ENCODE measurements at regions not wholly inside any gene's neighbourhood (a gene's known extent, or its start where the extent isn't known, plus 50 kb on each side); places are given as distances from the start of the nearest gene placed in this dataset.

- peak; percentile 79 to 84 for DNase-seq
Measured at GRCh38 chr6:157756708-157757429, 66.2 kb upstream of the SNX9 start.

DNA sequence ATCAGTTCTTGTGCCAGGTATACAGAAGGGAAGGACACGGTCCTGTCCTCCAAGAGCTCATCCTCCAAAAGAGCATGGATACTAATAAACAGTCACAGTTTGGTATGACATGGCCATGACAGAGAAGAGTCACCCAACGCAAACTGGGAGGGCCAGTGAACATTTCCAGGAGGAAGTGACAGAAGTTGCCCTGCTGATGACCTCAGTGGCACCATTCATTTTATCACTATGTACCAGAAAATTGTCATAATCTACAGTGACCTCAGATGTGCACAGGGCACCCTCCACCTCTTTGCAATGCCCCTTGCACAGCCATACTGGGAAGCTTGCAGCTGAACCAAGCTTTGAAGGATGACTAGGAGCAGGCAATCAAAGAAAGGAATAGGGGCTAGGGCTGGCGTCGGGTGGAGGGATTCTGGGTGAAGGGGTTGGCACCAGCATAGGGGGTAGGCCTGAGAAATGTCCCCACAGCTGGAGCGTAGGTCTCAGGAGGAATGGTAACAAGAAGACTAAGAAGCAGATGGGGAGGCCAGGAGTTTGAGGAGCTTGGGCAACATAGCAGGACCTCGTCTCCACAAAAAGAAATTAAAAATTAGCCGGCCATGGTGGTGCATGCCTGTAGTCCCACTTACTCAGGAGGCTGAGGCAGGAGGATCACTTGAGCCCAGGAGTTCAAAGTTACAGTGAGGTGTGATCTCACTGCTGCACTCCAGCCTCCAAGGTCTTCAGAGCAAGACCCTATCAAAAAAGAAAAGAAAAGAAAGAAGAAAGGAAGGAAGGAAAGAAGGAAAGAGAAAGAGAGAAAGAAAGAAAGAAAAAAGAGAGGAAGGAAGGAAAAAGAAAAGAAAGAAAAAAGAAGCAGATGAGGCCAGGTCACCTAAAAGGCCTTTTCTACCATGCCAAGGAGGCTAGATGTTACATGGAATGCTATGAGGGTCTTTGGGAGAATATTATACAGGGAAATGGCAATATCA, 65.3 kb upstream of the SNX9 start:
- DNase-seq, result no peak

DNA sequence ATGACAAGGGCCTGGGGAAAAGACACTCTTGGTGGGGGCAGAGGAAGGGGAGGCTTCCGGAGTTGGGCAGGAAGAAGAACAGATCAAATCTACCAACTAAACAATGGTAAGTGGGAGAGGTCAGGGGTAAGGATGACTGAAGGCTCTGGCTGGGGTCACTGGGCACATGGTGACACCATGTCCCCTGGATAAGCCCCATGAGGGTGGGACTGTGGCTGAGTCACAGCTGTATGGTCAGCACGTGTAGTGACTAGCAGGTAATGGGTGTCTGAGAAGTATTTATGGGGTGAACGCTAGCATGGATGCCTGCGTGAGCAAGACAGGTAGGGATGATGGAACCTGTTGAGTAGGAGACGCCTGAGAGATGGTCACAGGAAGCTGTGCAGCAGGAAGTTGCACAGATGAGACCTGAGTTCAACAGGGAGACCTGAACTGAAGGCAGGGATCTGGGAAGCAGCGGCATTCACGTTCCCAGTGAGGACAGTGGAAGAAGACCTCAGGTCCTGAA, 64.5 kb upstream of the SNX9 start:
- DNase-seq, result no peak

DNA sequence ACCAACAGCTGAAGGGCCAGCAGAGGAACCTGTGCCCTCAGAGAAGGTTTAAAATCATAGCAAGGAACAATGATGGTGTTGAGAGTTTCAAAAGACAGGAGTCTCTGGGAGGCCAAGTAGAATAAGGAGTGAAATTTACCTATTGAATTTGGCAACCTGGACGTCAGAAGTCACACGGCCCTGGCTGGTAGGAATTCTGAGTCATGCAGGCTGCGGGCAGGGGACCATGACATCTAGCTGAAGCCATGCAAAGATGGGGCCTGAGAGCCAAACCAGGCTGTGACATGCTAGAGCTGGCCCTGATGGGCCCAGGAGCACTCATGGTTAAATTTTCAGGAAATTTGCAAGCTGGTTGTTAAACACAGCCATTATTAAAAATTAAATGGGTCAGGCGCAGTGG, 64.0 kb upstream of the SNX9 start:
- no peak for DNase-seq

- no peak for DNase-seq
Measured at GRCh38 chr6:157760137-157760536, 62.9 kb upstream of the SNX9 start.

DNA sequence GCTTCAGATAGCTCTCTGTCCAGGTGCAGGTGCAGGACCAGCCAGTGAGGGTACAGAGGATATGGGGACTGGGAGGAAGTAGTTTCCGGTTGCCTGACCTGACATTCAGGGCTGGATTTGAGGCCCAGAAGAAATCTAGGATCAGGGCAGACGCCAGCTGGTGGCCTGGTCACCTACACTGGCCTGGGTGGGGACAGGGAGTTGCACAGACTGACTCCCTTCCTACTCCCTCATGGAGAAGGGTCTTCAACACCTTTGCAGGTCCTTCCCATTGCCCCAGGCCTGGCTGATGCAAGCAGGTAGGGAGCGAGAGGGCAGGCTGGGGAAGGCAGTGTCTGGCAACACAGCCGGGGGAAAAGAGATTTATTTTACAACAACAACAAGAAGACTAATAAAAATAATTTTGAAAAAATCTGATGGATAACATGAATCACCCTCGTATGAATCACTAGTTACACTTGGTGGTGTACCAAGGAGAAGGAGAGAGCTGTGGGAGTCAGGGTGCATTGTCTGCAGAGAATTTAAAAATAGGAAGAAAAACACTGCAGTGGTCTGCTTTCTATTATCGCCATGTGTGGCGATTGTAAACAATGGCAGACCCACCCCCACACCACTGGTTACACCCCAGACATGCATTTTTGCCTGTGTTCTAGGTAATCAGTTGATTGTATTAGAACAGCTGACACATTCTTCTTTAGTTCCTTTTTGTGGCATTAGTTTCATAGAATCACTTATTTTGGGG, 62.3 kb upstream of the SNX9 start:
- DNase-seq, result no peak

DNA sequence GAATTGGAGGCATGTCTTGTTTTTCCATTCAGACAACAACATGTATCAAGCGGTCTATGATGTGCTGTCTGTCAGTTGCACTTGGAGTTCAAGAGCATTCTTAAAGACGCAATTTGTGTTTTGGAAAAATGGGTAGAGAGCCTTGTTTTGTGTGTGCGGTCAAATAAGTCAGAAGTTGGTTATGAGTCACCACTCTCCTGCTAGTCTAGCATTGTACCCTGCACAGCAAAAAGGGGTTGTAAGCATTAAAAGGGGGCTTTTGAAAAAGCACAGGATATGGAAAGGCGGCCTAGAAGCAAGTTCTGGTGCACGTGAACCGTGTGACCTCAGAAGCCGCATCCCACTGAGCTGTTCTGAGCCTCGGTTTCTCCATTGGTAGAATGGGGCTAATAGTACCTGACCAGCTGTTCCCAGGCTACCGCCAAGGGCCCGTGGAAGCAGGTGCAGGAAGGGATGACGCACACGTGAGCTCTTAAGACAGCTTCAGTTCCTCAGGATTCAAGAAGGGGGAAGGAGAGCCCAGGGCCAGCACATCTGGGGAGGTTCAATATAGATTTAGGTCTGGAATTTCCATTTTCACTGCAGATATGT, 61.6 kb upstream of the SNX9 start:
- DNase-seq, result no peak

DNA sequence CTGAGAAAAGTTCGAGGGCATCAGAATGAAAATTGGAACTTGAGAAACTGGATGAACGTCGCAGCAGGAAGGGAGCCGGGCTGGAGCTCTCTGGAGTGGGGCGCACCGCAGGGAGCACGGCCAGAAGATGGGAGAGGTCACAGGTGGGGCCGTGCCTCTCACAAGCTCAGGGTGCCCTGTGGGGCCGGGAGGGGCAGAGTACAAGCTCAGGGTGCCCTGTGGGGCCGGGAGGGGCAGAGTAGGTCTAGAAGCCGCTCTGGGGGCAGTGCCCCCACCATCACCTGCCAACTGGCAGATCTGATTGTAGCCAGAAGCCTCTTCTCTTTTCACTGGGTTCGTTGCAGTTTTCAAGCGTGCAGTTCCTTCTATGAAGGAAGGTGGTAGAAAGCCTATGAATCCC, 61.1 kb upstream of the SNX9 start:
- no peak for DNase-seq

DNA sequence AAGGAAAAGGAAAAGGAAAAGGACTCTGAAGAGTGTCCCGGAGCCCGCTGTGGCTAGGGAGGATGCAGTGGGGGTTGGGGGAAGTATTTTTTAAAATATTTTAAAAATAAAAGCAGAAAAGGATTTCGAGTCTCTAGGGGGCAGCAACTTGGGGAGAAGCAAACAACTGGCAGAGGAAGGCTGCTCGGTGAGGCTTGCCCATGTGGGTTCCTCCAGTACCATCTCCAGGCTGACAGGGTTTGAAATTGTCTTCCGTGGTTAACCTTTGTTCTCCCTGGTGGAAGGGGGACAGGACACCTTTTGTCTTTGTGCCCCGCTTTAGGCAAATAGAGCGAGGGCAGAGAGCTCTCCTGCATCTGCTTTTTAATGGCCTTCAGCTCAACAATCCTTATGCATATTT, 60.4 kb upstream of the SNX9 start:
- DNase-seq, result peak in 1 of 2 experiments; percentile 4

- DNase-seq, result no peak
Measured at GRCh38 chr6:157763129-157763903, 59.7 kb upstream of the SNX9 start.

GRCh38 chr6:157763904-157764177, 59.2 kb upstream of the SNX9 start:
- no peak for DNase-seq

- peak; percentile 74 to 79 for DNase-seq
Measured at GRCh38 chr6:157764178-157765068, 58.6 kb upstream of the SNX9 start.

- DNase-seq, result no peak
Measured at GRCh38 chr6:157766901-157767774, 55.9 kb upstream of the SNX9 start.

- DNase-seq, result no peak
Measured at GRCh38 chr6:157767775-157768156, 55.3 kb upstream of the SNX9 start.

DNA sequence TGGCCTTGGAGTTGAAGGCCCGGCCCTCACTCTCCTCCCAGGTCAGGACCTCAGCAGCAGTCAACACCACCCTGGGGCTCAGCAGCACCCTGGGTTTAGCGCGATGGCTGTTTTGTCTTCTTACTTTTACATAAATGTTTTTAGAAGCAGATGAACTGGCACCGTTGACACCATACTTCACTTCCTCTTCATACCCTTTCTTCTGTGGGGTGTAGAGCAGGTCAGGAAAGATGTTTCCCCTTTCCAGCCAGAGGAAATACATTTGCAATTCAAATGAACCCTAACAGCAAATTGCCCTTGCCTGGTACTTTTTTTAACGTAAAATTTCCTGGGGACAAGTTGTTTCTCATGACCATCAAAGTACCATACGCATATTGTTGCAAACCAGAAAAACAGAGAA, 54.7 kb upstream of the SNX9 start:
- peak; percentile 85 to 90 for DNase-seq

GRCh38 chr6:157768863-157769551, 54.0 kb upstream of the SNX9 start:
- DNase-seq, result no peak

- no peak for DNase-seq
Measured at GRCh38 chr6:157769776-157770426, 53.1 kb upstream of the SNX9 start.

GRCh38 chr6:157770946-157771345, 52.1 kb upstream of the SNX9 start:
- no peak for DNase-seq

GRCh38 chr6:157772820-157773219, 50.2 kb upstream of the SNX9 start:
- DNase-seq, result no peak
